ENCODE measurements at regions not wholly inside any gene's neighbourhood (a gene's known extent, or its start where the extent isn't known, plus 50 kb on each side); places are given as distances from the start of the nearest gene placed in this dataset.

DNA sequence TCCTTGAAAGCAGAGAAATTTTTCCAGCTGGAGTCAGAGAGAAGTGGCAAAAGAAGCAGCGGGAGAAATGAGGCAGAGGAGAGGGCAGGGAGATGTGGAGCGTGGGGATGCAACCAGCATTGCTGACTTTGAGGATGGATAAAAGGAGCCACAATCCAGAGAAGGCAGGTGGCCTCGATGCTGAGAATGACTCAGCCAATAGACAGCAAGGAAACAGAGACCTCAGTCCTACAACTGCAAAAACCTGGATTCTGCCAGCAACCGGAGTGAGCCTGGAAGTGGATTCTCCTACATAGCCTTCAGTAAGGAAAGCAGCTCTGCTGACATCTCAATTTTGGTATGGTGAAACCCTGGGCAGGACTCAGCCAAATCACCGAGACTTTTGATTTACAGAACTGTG, 128.9 kb upstream of the ATP1B1 start:
- intact Hi-C loops (cut with DNase I): loop anchor here (10.0 kb wide), 1 partner anchor 53 kb away; no protein-coding TSS in a partner anchor
- no peak for DNase-seq

DNA sequence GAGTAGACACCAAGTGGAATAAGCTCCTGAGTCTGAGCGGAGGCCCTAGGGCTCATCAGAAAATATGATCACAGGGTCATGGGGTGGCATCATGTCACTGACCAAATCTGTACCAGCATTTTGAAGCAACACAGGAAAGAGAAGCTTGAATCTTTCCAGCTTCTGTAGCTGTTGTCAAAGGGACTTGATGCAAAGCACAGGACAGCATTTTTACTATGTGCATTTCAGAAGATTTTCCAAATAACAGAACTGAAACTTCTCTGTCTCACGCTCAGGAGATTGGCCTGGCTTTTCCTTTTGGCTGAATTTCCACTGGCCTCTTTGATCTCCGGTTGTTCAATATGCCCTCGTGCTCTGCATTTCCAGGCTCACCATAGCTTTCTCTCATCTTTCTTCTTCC, 127.2 kb upstream of the ATP1B1 start:
- intact Hi-C loops (cut with DNase I): loop anchor here (10.0 kb wide), 1 partner anchor 54 kb away; no protein-coding TSS in a partner anchor
- no peak for DNase-seq

DNA sequence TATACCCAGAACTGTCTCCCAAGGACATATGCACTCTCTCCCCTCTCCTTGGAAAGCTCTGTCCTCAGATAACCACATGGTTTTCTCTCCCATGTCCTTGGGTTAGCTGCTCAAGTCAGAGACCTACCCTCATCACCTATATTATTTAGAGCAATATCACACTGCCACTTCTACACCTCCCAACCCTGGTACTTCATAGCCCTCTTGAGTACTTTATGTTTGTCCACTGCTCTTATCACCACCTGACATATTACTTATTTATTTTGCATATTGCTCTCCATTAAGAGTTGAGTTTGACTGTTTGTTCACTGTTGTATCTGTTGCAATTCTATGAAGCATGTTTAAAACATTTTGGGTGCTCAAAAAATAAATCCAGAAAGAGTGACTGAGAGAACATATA, 126.3 kb upstream of the ATP1B1 start:
- DNase-seq: no peak

DNA sequence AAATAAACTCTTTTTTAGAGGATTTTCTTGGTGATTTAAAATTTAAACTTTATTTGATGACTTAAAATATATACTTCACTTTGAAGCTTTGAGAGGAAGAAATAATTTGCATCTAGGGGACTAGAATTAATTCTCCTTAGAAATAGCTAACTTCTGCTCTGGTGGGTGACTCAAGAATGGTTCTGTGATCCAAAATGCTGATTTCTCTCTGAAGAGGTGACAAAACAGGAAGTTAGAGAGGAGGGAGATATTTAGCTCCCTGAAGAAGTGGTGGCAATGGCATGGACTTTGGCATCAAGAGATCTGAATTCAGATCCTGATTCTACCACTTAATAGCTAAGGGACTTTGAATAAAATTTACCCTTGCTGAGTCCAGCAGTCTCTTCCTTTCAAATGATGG, 125.8 kb upstream of the ATP1B1 start:
- intact Hi-C loops (cut with DNase I): no loop called here
- no peak for DNase-seq

More for the DNA sequence above, 126.3 kb upstream of the ATP1B1 start:
- intact Hi-C loops (cut with DNase I): no loop called here

DNA sequence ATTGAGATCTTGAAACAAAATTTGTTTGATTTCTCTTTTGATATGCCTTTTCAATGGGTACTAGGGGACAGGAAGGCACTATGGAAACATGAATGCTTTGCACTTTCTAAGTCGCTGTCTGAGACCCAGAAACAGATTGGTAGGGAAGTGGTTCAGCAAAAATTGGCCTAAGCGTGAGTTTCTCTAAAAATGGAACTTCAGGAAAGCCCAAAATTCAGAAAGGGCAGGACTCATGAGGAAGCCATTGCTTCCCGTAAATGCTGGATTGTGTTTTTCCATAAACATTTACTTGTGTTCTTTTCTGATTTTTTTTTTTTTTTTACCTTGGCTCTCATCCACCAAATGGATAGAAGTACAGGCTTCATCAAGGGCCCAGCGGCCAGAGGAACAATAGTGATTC, 123.7 kb upstream of the ATP1B1 start:
- intact Hi-C loops (cut with DNase I): no loop called here
- no peak for DNase-seq

DNA sequence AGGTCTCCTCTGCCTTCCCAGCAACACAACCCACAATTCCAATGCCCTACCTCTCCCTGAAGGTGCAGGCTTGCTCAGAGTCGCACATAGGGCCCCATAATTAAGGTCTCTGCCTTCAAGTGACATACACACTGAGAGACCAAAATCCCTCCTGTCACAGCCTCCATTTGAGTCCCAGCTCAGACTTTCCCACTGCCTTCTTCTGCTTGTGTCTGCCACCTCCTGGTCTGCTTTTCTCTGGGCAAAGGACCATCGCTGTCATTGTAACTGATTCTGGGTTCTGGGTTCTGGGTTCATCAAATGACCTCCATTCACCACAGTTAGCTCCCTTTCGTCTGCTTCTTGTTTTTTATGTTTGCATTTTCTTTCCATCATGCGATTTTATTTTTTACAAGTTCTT, 119.2 kb upstream of the ATP1B1 start:
- DNase-seq: no peak
- intact Hi-C loops (cut with DNase I): no loop called here

DNA sequence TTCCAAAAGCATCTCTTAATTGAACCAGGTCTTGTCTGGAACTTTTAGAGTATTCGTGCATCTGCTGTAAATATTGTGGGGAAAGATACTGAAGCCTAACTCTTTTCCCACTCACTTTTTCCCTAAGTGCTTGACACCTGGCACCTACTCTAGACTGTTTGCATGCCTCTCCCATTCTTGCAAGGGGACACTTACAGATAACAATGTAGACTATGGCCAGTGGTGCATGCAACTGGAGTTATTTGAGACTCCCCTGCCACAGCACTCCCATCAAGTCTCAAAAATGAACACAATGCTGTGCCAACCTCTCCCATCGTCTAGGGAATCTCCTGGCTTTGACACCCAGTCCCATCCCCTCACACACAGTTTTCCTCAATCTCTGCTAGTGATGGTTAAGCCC, 118.6 kb upstream of the ATP1B1 start:
- intact Hi-C loops (cut with DNase I): no loop called here
- DNase-seq: no peak

DNA sequence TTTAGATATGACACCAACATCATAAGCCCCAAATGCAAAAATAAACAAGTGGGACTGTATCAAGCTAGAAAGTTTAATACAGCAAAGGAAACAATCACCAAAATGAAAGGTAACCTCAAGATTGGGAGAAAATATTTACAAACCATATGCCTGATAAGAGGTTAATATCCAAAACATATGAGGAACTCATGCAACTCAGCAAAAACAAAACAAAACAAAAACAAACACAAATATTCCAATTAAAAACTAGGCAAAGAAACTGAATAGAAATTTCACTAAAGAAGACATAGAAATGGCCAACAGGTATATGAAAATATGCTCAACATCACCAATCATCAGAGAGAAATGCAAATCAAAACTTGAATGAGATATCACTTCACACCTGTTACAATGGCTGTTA, 116.5 kb upstream of the ATP1B1 start:
- DNase-seq: no peak
- intact Hi-C loops (cut with DNase I): loop anchor here (10.0 kb wide), 1 partner anchor 115 kb away; the partner anchor contains the start of gene ATP1B1

DNA sequence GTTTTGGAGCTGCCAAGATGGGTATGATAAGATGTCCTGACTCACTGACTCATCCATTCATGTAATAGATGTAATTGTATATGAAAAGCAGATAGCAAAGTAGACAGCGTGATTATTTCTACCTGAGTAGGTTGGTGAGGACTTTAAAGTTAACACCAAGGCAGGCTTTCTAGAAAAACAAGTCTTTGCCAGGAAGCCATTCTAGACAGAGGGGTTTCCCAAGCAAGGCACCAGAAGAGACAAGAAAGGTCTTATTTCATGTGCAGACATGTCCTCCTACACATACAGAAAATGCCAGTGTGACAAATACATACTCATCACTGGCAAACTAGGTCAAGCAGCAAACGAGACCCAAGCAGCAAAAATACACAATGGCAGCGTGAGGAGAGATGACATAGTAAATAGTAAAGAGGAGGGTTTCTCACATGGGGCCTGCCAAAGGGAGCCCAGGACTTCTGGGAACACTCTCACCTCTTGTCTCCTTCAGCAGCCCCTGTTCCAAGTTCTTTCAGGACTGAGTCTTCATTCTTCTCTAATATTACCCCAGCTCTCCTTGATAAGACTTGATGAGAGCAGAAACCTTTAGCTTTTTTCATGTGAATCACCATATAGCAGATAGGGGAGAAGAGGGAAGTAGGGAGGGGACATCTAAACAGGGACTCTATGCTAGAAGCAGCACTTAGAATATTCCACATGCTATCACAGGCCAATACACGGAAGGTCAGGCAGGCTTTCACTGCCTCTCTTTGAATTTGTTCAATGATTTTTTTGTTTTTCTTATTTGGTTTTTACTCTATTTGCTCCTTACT, 114.6 kb upstream of the ATP1B1 start:
- intact Hi-C loops (cut with DNase I): loop anchor here (10.0 kb wide), 1 partner anchor 113 kb away; the partner anchor contains the start of gene ATP1B1
- no peak for DNase-seq

DNA sequence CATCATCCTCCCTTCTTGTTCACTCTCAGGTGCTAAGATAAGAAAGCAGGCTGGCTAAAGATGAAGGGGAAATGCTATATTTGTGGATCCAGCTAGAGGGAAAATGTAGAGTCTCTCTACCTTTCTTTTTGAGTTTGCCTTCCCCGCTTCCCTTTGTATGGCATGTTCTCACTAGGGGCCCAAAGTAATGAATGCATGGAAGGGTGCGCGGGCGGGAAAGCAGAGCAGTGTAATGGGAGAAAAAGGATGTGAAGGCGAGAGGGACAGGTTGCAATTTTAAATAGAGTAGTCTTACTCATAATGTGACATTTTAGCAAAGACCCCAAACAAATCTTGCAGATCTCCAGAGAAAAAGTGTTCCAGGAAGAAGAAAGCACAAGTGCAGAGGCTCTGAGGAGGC, 105.1 kb upstream of the ATP1B1 start:
- intact Hi-C loops (cut with DNase I): no loop called here
- DNase-seq: peak in 22 of 42 donors; percentile 21 to 64 (median 38)

DNA sequence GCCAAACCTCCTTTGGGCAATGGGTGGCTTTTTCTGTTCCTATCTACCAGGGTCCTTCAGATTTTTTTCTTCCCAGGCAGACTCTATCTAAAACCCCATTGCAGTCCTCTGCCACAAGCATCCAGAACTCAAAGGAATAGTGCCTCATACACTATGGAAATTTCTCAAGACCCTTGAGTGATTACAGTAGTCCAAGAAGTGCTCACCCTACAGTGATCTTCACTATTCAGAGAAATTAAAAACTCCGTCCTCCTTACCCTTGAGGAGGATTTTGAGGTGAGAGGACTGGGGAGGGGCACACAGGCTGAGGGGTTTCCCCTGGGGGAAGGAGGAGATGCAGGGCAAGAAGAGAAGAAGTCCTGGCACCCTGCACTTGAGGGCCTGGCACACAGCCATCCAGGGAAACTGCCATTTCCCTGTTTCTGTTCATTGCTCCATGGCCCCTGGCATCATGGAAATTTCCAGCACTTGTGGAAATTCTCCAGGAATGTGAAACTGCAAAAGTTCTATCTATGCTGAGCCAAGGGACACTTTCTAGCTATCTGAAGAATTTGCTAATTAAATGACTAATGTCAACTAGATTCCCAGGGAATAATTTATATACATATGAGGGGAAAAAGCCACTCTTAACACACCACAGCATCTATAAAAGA, 102.5 kb upstream of the ATP1B1 start:
- intact Hi-C loops (cut with DNase I): no loop called here
- peak in 4 of 42 donors; percentile 8 to 50 (median 32) for DNase-seq

DNA sequence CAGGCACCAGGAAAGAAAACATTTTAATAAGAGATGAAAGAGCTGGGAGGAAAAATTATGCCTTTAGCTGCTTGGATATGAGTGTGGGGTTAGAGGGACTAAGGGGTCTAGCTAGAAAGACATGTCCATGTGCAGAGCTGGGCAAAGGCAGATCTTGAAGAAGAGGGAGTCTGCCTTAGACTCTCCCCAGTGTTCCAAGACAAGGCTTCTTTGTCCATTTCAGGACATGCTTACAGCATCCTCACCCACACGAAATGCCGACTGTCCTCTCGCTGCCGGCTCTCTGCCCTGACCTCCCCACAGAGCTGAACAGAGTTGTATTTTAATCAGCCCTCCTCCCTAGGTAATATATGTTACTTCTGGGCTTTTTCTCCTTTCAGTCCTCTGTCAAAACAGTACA, 100.7 kb upstream of the ATP1B1 start:
- intact Hi-C loops (cut with DNase I): no loop called here
- DNase-seq: peak in 31 of 42 donors; percentile 23 to 78 (median 48)

DNA sequence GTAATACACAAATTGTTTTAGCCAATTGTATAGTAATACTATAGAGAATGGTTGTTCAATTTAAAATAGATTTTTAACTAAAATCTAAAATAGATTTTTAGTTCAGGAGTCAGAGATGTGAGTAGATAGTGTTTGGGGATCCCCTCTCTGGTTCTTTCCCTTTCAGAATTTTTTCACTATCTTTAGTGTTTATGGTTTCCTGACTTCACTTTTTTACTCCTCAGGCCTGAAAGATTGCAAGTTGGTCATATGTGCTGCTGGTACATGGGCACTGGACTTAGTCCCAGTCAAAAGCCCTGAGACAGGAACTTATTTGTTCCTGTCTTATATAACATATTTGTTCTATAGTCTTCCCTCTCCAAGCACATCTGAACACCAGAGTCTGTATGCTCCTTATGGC, 96.8 kb upstream of the ATP1B1 start:
- intact Hi-C loops (cut with DNase I): no loop called here

DNA sequence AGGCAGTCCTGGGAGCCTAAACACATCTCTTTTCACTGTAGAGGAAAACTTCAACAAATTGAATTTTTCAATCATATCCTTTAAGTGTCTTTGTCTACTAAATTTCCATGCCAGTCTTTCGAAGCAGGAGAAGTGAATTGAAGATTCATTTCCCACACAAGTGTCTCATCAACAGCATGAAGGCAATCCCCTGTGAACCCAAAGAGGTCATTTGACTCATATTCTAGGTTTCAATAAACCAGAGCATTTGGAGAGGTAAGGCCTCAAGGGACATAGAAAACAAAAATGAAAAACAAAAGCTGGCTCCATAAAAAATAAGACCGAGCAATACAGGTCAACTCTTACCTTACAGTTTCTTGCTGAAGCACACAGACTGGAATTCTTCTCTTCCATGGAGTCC, 94.1 kb upstream of the ATP1B1 start:
- intact Hi-C loops (cut with DNase I): no loop called here
- no peak for DNase-seq

More for the DNA sequence above, 96.8 kb upstream of the ATP1B1 start:
- no peak for DNase-seq

DNA sequence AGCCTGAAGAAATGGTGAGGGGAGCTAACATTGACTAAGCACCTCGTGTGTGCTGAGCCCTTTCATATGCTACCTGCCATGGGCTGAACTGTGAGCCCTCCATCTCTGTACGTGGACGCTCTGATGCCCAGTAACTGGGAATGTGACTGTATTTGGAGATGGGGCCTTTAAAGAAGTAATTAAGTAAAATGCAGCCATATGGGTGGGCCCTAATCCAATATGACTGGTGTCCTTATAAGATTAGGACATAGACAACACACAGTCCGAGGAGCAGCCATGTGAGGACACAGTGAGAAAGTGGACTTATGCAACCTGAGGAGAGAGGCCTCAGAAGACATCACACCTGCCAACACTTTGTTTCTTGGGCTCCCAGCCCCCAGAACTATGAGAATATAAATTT, 92.7 kb upstream of the ATP1B1 start:
- no peak for DNase-seq
- intact Hi-C loops (cut with DNase I): no loop called here

DNA sequence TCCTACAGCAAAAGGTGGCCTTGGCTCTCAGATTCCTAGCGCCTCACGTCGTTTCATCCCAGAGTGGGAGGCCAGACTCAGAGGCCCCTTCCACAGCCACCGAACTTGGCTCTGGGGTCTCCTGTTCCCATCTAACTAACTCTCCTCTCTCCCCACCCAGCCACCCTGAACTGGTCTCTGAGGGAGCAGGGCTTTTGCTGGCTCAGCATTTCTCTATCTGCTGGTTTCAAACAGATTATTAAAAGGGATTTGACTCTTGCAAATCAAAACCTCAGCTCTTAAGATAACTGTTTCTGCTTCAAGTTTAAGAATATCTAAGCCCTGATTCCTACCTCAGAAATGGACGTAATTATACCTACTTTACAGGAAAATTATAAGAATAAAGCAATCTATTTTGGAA, 91.0 kb upstream of the ATP1B1 start:
- intact Hi-C loops (cut with DNase I): no loop called here

DNA sequence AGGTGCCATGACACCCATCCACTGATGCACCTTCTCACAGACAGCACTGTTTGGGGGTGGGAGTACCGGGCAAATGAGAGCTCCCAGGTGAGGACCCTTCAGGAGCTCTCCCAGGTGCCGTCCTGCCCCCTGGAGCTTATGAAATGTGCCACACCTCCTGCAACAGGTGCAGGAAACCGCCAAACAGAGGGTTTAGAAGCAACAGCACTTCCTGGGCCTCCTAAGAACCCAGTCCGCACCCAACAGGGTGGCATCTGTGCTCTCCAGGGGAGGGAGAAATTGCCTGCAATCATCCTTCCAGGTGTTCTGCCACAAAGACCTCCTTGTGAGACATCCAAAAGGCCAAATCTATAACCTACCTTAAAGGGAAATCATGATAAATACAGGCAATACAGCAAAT, 87.7 kb upstream of the ATP1B1 start:
- DNase-seq: no peak
- intact Hi-C loops (cut with DNase I): no loop called here

More for the DNA sequence above, 91.0 kb upstream of the ATP1B1 start:
- no peak for DNase-seq

DNA sequence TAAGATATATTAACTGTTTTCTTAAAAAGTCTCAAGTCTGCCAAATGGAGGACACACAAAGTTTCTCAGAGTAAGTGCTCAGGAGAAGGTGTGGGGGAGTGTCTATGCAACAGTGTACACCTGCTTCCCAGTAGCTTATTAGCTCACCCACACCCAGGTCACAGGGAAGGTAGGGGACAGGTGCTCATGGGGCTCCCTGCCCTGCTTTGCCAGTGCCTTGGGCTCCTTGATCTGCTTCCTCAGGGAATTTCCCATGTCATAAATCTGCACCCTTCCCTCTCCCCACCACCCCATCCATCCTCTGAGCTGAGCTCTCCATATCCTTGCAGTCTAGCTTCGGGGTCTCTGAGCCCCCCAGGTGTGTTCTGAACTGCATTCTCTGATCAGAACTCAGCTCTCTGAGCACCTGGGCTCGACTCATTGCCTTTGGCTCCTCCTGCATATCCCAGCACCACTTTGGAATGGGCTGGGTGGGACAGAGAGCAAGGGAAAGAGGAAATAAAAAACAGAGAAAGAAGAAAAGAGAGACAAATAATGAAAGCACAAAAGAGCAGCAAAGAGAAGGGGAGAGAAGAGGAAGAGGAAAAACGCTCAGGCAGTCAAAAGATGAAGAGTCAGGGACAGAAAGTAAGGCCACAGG, 87.0 kb upstream of the ATP1B1 start:
- intact Hi-C loops (cut with DNase I): no loop called here

DNA sequence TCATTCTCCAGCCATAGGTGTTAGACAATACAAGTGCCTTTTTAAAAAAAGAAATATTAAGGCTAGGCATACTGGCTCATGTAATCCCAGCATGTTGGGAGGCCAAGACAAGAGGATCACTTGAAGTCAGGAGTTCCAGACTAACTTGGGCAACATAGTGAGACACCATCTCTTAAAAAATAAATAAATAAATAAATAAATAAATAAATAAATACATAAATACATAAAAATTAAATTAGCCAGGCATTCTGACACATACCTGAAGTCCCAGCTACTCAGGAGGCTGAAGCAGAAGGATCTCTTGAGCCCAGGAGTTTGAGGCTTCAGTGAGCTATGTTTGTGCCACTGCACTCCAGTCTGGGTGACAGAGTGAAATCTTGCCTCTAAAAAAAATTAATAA, 85.8 kb upstream of the ATP1B1 start:
- DNase-seq: no peak
- intact Hi-C loops (cut with DNase I): no loop called here

More for the DNA sequence above, 87.0 kb upstream of the ATP1B1 start:
- DNase-seq: no peak

DNA sequence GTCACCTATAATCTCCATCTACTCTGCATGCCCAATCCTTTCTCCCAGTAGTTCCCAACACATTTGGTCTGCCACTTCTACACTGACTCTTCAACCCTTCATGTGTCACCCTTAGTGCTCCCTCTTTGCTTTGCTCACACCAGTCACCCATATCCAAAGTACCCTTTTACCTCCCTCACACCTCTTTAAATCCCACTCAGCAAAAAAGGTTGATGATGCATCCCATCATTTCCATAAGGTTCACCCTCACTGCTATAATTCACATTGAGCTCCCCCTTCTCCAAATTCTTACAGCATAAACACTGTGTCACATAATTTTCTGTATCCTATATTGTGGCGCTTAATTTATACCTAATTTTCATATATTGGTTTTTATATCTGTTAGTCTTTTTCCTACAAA, 83.8 kb upstream of the ATP1B1 start:
- no peak for DNase-seq
- intact Hi-C loops (cut with DNase I): no loop called here

Measured in head of caudate nucleus (tissue), 42 donors.